Esophagus squamous epithelium (tissue), 5 donors: ENCODE measurements at regions not wholly inside any gene's neighbourhood (a gene's known extent, or its start where the extent isn't known, plus 50 kb on each side); places are given as distances from the start of the nearest gene placed in this dataset.
"Not testable (repeated sequence)": the region's sequence is repeated elsewhere in the genome, so short reads cannot be mapped to it uniquely, and the experiment has no call there.

Source experiments
- DNase-seq: peaks from one replicate; lab custom pipeline; 2025; lab: John Stamatoyannopoulos, UW
- H3K27ac ChIP-seq, 4 donors: fragments of 200-600 bp; sonication (generic); one replicate each; pipeline ENCODE4 v1.5.1; 2016 to 2019; ENCODE audit warnings: mild to moderate bottlenecking in 1 of 4
- H3K27me3 ChIP-seq, 4 donors: fragments of 200-600 bp; sonication (generic); 1 replicate in 3 of 4; 2 replicates in 1 of 4; pipeline versions ENCODE4 v1.5.1 to v1.6.0; 2017 to 2021; ENCODE audit warnings: antibody characterized with exemption in 1 of 4
- H3K36me3 ChIP-seq, 3 donors: fragments of 200-600 bp; sonication (generic); one replicate each; pipeline ENCODE4 v1.5.1; 2016 to 2019
- H3K4me1 ChIP-seq, 3 donors: fragments of 200-600 bp; sonication (generic); one replicate each; pipeline ENCODE4 v1.5.1; 2017 to 2019
- H3K4me3 ChIP-seq, 4 donors: fragments of 200-600 bp; sonication (generic); 1 replicate in 3 of 4; 2 replicates in 1 of 4; pipeline ENCODE4 v1.5.1; 2016 to 2019; ENCODE audit warnings: mild to moderate bottlenecking in 2 of 4, moderate library complexity in 1 of 4
- H3K9me3 ChIP-seq, 3 donors: fragments of 200-600 bp; sonication (generic); one replicate each; pipeline ENCODE4 v1.5.1; 2016 to 2019
- CTCF ChIP-seq, 6 experiments: fragments of 450-650 bp in 4 of 6; fragments of 200-600 bp in 2 of 6; sonication (generic) in 2 of 6; IDR thresholded peaks; one replicate each; pipeline ENCODE4 v1.5.1; 2016 to 2019; ENCODE audit warnings: antibody characterized with exemption in 6 of 6, mild to moderate bottlenecking in 4 of 6, moderate library complexity in 4 of 6
- POLR2A ChIP-seq, 4 donors: fragments of 450-650 bp; IDR thresholded peaks; one replicate each; pipeline ENCODE4 v1.6.1; 2017; ENCODE audit warnings: antibody characterized with exemption in 4 of 4, mild to moderate bottlenecking in 4 of 4, moderate library complexity in 3 of 4
- WGBS, 2 donors: methylation state at CpG; one replicate each; pipeline ENCODE4 v1.1.5; 2018; 5-methylcytosine and 5-hydroxymethylcytosine counted together
- intact Hi-C: fragments of 100-400 bp; cut with DNase I; formaldehyde crosslinking; loops from one replicate; pipeline ENCODE4 v1.15.0; 2022
- donor health status: DM: yes; HTN: yes; CAD: no.

- no peak for DNase-seq
- no peaks in the 10 kb centered on the region for H3K36me3 ChIP-seq
- intact Hi-C loops = no loop called here
- 89 to 90% methylated on average over 6 of the region's 6 CpGs for WGBS, 2 donors
- no peaks in the 10 kb centered on the region for H3K9me3 ChIP-seq
- H3K4me3 ChIP-seq = no peak overlapping the region
- H3K4me1 ChIP-seq = no peaks in the 10 kb centered on the region
- H3K27me3 ChIP-seq = peaks cover 0 to 8% (median 0%) of the 10 kb centered on the region in 4 donors
- H3K27ac ChIP-seq = no peak overlapping the region
- TF ChIP-seq POLR2A (IDR thresholded peaks at IDR 0.05) (no peak), CTCF (IDR thresholded peaks at IDR 0.05) (no peak)
Observed at GRCh38 chr2:239593455-239593854, 192.6 kb upstream of the HDAC4 start.

- H3K36me3 ChIP-seq, intact Hi-C loops, H3K4me1 ChIP-seq, H3K9me3 ChIP-seq, DNase-seq, H3K27me3 ChIP-seq, H3K27ac ChIP-seq, H3K4me3 ChIP-seq: not testable (repeated sequence)
- 79 to 88% methylated on average over 9 to 10 of the region's 16 CpGs for WGBS, 2 donors
Observed at GRCh38 chr2:239592629-239593290, 191.9 kb upstream of the HDAC4 start.

GRCh38 chr2:239590995-239591915 is 190.4 kb upstream of the HDAC4 start:
- H3K27me3 ChIP-seq = peaks cover 0 to 12% (median 0%) of the 10 kb centered on the region in 4 donors
- TF ChIP-seq POLR2A (IDR thresholded peaks at IDR 0.05) (no peak), CTCF (IDR thresholded peaks at IDR 0.05) (no peak)
- 90 to 91% methylated on average over 14 to 17 of the region's 21 CpGs for WGBS, 2 donors
- H3K4me1 ChIP-seq = no peaks in the 10 kb centered on the region
- H3K36me3 ChIP-seq = no peaks in the 10 kb centered on the region
- no peaks in the 10 kb centered on the region for H3K9me3 ChIP-seq
- DNase-seq = no peak
- intact Hi-C loops = no loop called here
- H3K4me3 ChIP-seq = no peak overlapping the region
- H3K27ac ChIP-seq = no peak overlapping the region

GRCh38 chr2:239590276-239590675 is 189.5 kb upstream of the HDAC4 start:
- Histone ChIP-seq H3K4me1 (no peaks in the 10 kb centered on the region), H3K27me3 (peaks cover 0 to 12% (median 0%) of the 10 kb centered on the region in 4 donors), H3K27ac (no peak overlapping the region), H3K4me3 (no peak overlapping the region), H3K9me3 (no peaks in the 10 kb centered on the region), H3K36me3 (no peaks in the 10 kb centered on the region)
- no peak for DNase-seq
- TF ChIP-seq POLR2A (IDR thresholded peaks at IDR 0.05) = no peak
- TF ChIP-seq CTCF (IDR thresholded peaks at IDR 0.05) = no peak
- WGBS, 2 donors = 78 to 89% methylated on average over 5 of the region's 5 CpGs
- intact Hi-C loops = no loop called here

- no peak overlapping the region for H3K27ac ChIP-seq
- intact Hi-C loops = no loop called here
- peaks cover 0 to 12% (median 0%) of the 10 kb centered on the region in 4 donors for H3K27me3 ChIP-seq
- H3K4me1 ChIP-seq = no peaks in the 10 kb centered on the region
- no peak overlapping the region for H3K4me3 ChIP-seq
- no peak for TF ChIP-seq POLR2A (IDR thresholded peaks at IDR 0.05)
- TF ChIP-seq CTCF (IDR thresholded peaks at IDR 0.05) = no peak
- no peak for DNase-seq
- WGBS, 2 donors = 79 to 87% methylated on average over 3 to 6 of the region's 10 CpGs
- H3K36me3 ChIP-seq = no peaks in the 10 kb centered on the region
- H3K9me3 ChIP-seq = no peaks in the 10 kb centered on the region
Observed at GRCh38 chr2:239589833-239590232, 189.0 kb upstream of the HDAC4 start.
